Keratinocyte (primary cell): ENCODE measurements at regions not wholly inside any gene's neighbourhood (a gene's known extent, or its start where the extent isn't known, plus 50 kb on each side); places are given as distances from the start of the nearest gene placed in this dataset.

Experiments
- DNase-seq: peaks from one replicate; pipeline ENCODE4 v3.0.0-alpha.2; 2011; ENCODE audit warnings: low read depth, missing footprints, low spot score
- FAIRE-seq: peaks from 2 replicates; lab custom pipeline; 2011; peaks lifted over from hg19 to GRCh38; lab: Jason Lieb, UNC
- H2AFZ ChIP-seq: 2 replicates; pipeline ENCODE4 v1.6.0; 2012; ENCODE audit warnings: low read length, control low read depth, inconsistent platforms; ENCODE audit not compliant: control insufficient read depth
- H3K27ac ChIP-seq: 2 replicates; pipeline ENCODE4 v1.5.1; 2011; ENCODE audit warnings: low read length; ENCODE audit not compliant: control insufficient read depth, insufficient read depth
- H3K27me3 ChIP-seq: 3 replicates; pipeline ENCODE4 v1.6.0; 2011; ENCODE audit warnings: low read length; ENCODE audit not compliant: control insufficient read depth, insufficient read depth; ENCODE audit errors: extremely low read depth
- H3K36me3 ChIP-seq, 2 experiments: 2 replicates in 1 of 2; 3 replicates in 1 of 2; pipeline ENCODE4 v1.5.1; 2011; ENCODE audit warnings: low read length in 2 of 2, mild to moderate bottlenecking in 1 of 2; ENCODE audit not compliant: control insufficient read depth in 2 of 2, insufficient read depth in 2 of 2; ENCODE audit errors: extremely low read depth in 1 of 2
- H3K4me1 ChIP-seq: 3 replicates; pipeline ENCODE4 v1.5.1; 2011; ENCODE audit warnings: low read length; ENCODE audit not compliant: control insufficient read depth, insufficient read depth; ENCODE audit errors: extremely low read depth
- H3K4me2 ChIP-seq: 3 replicates; pipeline ENCODE4 v1.6.0; 2011; ENCODE audit warnings: low read depth, low read length; ENCODE audit not compliant: control insufficient read depth, insufficient read depth; ENCODE audit errors: extremely low read depth
- H3K4me3 ChIP-seq, 3 experiments: fragments of 200-600 bp in 1 of 3; sonication (generic) in 1 of 3; 2 replicates in 2 of 3; 3 replicates in 1 of 3; pipeline ENCODE4 v1.5.1; 2011 to 2016; ENCODE audit warnings: low read length in 3 of 3, mild to moderate bottlenecking in 3 of 3, control low read depth in 2 of 3, inconsistent platforms in 1 of 3, low read depth in 1 of 3, mixed read lengths in 1 of 3, mixed run types in 1 of 3, moderate library complexity in 1 of 3; ENCODE audit not compliant: control insufficient read depth in 2 of 3, insufficient read depth in 2 of 3; ENCODE audit errors: extremely low read depth in 1 of 3
- H3K79me2 ChIP-seq: 2 replicates; pipeline ENCODE4 v1.6.0; 2012; ENCODE audit warnings: low read length; ENCODE audit not compliant: control insufficient read depth, insufficient read depth
- H3K9ac ChIP-seq: 3 replicates; pipeline ENCODE4 v1.6.0; 2011; ENCODE audit warnings: low read length; ENCODE audit not compliant: control insufficient read depth, insufficient read depth; ENCODE audit errors: extremely low read depth
- H3K9me1 ChIP-seq: 3 replicates; pipeline ENCODE4 v1.6.0; 2011; ENCODE audit warnings: low read length; ENCODE audit not compliant: control insufficient read depth, insufficient read depth; ENCODE audit errors: extremely low read depth
- H3K9me3 ChIP-seq: 2 replicates; pipeline ENCODE4 v1.5.1; 2012; ENCODE audit warnings: low read depth, low read length; ENCODE audit not compliant: control insufficient read depth
- H4K20me1 ChIP-seq: 3 replicates; pipeline ENCODE4 v1.6.0; 2011; ENCODE audit warnings: low read length; ENCODE audit not compliant: control insufficient read depth, insufficient read depth; ENCODE audit errors: extremely low read depth
- EZH2 ChIP-seq: IDR thresholded peaks from one replicate; pipeline ENCODE4 v1.6.1; 2012; ENCODE audit warnings: inconsistent platforms, mild to moderate bottlenecking, low read length, moderate library complexity
- dilution Hi-C: fragments of 300-500 bp; cut with MboI; formaldehyde crosslinking; loops from one replicate; pipeline ENCODE4 v1.7.0; 2020; ENCODE audit warnings: low sequenced_read_pairs; ENCODE audit not compliant: extremely low pct_ligation_motif_present
- TF ChIP-seq, protein P1 (sequence below), 3 experiments: IDR thresholded peaks in 1 of 3; conservative IDR thresholded peaks in 1 of 3; optimal IDR thresholded peaks in 1 of 3; 2 replicates in 2 of 3; 3 replicates in 1 of 3; pipeline versions ENCODE3 to v1.5.1; 2011; ENCODE audit warnings: low read length in 3 of 3, mild to moderate bottlenecking in 3 of 3, moderate library complexity in 2 of 3, control low read depth in 1 of 3, inconsistent platforms in 1 of 3; ENCODE audit not compliant: insufficient read depth in 2 of 3; ENCODE audit errors: extremely low read depth in 1 of 3

DNA sequence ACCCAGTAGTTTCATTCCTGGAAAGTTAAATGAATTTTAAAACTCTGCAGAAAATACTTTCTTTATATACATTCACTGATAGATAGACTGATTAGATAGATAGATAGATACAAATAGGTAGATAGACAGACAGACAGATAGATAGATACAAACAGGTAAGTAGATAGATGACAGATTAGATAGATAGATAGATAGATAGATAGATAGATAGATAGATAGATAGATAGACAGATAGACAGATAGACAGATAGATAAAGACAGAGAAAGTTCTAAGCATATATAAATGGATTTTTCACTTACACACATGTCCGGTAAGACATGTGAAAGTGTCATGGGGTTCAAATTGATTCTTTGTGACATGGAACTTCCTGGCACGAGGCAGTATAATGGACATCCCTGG is 349.7 kb downstream of the CDK5RAP2 start:
- TF ChIP-seq, protein P1, sequence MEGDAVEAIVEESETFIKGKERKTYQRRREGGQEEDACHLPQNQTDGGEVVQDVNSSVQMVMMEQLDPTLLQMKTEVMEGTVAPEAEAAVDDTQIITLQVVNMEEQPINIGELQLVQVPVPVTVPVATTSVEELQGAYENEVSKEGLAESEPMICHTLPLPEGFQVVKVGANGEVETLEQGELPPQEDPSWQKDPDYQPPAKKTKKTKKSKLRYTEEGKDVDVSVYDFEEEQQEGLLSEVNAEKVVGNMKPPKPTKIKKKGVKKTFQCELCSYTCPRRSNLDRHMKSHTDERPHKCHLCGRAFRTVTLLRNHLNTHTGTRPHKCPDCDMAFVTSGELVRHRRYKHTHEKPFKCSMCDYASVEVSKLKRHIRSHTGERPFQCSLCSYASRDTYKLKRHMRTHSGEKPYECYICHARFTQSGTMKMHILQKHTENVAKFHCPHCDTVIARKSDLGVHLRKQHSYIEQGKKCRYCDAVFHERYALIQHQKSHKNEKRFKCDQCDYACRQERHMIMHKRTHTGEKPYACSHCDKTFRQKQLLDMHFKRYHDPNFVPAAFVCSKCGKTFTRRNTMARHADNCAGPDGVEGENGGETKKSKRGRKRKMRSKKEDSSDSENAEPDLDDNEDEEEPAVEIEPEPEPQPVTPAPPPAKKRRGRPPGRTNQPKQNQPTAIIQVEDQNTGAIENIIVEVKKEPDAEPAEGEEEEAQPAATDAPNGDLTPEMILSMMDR (optimal IDR thresholded peaks at IDR 0.05 in 1 of 3, IDR thresholded peaks at IDR 0.05 in 1 of 3, conservative IDR thresholded peaks at IDR 0.05 in 1 of 3; ENCODE audit: extremely low read depth in 1 of 3, insufficient read depth in 2 of 3, low read length in 3 of 3) = no peak
- TF ChIP-seq EZH2 = no peak
- Histone ChIP-seq H3K9ac (no peak overlapping the region), H3K79me2 (no peaks in the 10 kb centered on the region), H2AFZ (no peak overlapping the region), H3K4me1 (no peaks in the 10 kb centered on the region), H3K27me3 (no peaks in the 10 kb centered on the region), H3K36me3 (no peaks in the 10 kb centered on the region), H4K20me1 (no peaks in the 10 kb centered on the region), H3K9me3 (no peaks in the 10 kb centered on the region), H3K4me3 (no peak overlapping the region), H3K27ac (no peak overlapping the region), H3K4me2 (no peak overlapping the region), H3K9me1 (no peaks in the 10 kb centered on the region)
- no peak for FAIRE-seq
- dilution Hi-C loops = no loop called here
- no peak for DNase-seq

DNA sequence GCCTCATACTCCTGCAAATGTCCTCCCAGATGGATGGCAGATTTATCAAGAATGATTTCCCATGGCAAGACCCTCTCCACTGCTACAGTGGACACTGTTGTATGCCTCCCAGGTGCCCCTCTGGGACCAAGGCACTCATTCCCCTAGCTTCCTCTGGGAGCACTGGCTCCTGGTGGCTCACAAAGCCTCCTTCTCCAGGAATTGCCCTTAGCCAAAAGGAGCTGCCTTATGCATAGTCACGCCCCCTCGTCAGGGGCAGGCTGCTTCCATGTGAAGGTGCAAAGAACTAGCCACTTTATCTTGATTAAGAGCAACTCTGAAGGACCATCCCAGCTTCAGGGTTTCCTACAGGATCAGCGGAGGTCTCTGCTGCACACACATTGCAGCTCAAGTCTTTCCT is 358.1 kb downstream of the CDK5RAP2 start:
- no peak for DNase-seq

More for the DNA sequence above, 358.1 kb downstream of the CDK5RAP2 start:
- H2AFZ ChIP-seq = no peak overlapping the region
- TF ChIP-seq, protein P1 (optimal IDR thresholded peaks at IDR 0.05 in 1 of 3, IDR thresholded peaks at IDR 0.05 in 1 of 3, conservative IDR thresholded peaks at IDR 0.05 in 1 of 3; ENCODE audit: extremely low read depth in 1 of 3, insufficient read depth in 2 of 3, low read length in 3 of 3) = no peak
- no peak for TF ChIP-seq EZH2
- no peaks in the 10 kb centered on the region for H3K79me2 ChIP-seq
- no peak overlapping the region for H3K4me2 ChIP-seq
- no peaks in the 10 kb centered on the region for H3K36me3 ChIP-seq
- H3K9me1 ChIP-seq = no peaks in the 10 kb centered on the region
- H3K9me3 ChIP-seq = no peaks in the 10 kb centered on the region
- H3K4me3 ChIP-seq = no peak overlapping the region
- dilution Hi-C loops = no loop called here
- H3K27me3 ChIP-seq = no peaks in the 10 kb centered on the region
- no peaks in the 10 kb centered on the region for H3K4me1 ChIP-seq
- H4K20me1 ChIP-seq = no peaks in the 10 kb centered on the region
- FAIRE-seq = no peak
- no peak overlapping the region for H3K9ac ChIP-seq
- H3K27ac ChIP-seq = no peak overlapping the region
